Breast epithelium (tissue), 4 donors: ENCODE measurements at regions not wholly inside any gene's neighbourhood (a gene's known extent, or its start where the extent isn't known, plus 50 kb on each side); places are given as distances from the start of the nearest gene placed in this dataset.

ENCODE experiments used
- DNase-seq, 2 donors: peaks; one replicate each; pipeline ENCODE4 v3.0.0-alpha.2; 2019; ENCODE audit warnings: low spot score in 2 of 2
- H3K27ac ChIP-seq, 2 donors: fragments of 200-600 bp; sonication (generic) in 1 of 2; one replicate each; pipeline ENCODE4 v1.5.1; 2016 to 2019; ENCODE audit warnings: mild to moderate bottlenecking in 1 of 2
- H3K27me3 ChIP-seq, 2 donors: fragments of 200-600 bp; sonication (generic) in 1 of 2; one replicate each; pipeline versions ENCODE4 v1.5.1 to v1.6.0; 2017 to 2019; ENCODE audit warnings: control low read depth in 1 of 2, mild to moderate bottlenecking in 1 of 2
- H3K36me3 ChIP-seq: fragments of 200-600 bp; one replicate; pipeline ENCODE4 v1.5.1; 2019
- H3K4me1 ChIP-seq, 2 donors: fragments of 200-600 bp; sonication (generic); one replicate each; pipeline ENCODE4 v1.5.1; 2016 to 2019; ENCODE audit warnings: control low read depth in 1 of 2
- H3K4me3 ChIP-seq, 3 donors: fragments of 200-600 bp; sonication (generic); 1 replicate in 2 of 3; 2 replicates in 1 of 3; pipeline ENCODE4 v1.5.1; 2016 to 2019; ENCODE audit warnings: mild to moderate bottlenecking in 3 of 3, moderate library complexity in 2 of 3
- H3K9me3 ChIP-seq, 2 donors: fragments of 200-600 bp; sonication (generic) in 1 of 2; one replicate each; pipeline ENCODE4 v1.5.1; 2016 to 2019; ENCODE audit warnings: control low read depth in 1 of 2
- POLR2A ChIP-seq: fragments of 450-650 bp; IDR thresholded peaks from one replicate; pipeline ENCODE4 v1.6.1; 2016; ENCODE audit warnings: antibody characterized with exemption, mild to moderate bottlenecking, moderate library complexity
- POLR2AphosphoS5 ChIP-seq, 3 donors: sonication (generic); formaldehyde crosslinking; IDR thresholded peaks; one replicate each; pipeline ENCODE4 v1.6.1; 2017; ENCODE audit warnings: antibody characterized with exemption in 3 of 3
- intact Hi-C: fragments of 100-400 bp; cut with DNase I; formaldehyde crosslinking; loops from one replicate; pipeline ENCODE4 v1.15.1; 2023; ENCODE audit warnings: low total_unique reads
- TF ChIP-seq, protein P1 (sequence below), 3 donors: fragments of 450-650 bp; IDR thresholded peaks; one replicate each; pipeline ENCODE4 v1.5.1; 2016 to 2017; ENCODE audit warnings: antibody characterized with exemption in 3 of 3, mild to moderate bottlenecking in 3 of 3, moderate library complexity in 3 of 3

DNA sequence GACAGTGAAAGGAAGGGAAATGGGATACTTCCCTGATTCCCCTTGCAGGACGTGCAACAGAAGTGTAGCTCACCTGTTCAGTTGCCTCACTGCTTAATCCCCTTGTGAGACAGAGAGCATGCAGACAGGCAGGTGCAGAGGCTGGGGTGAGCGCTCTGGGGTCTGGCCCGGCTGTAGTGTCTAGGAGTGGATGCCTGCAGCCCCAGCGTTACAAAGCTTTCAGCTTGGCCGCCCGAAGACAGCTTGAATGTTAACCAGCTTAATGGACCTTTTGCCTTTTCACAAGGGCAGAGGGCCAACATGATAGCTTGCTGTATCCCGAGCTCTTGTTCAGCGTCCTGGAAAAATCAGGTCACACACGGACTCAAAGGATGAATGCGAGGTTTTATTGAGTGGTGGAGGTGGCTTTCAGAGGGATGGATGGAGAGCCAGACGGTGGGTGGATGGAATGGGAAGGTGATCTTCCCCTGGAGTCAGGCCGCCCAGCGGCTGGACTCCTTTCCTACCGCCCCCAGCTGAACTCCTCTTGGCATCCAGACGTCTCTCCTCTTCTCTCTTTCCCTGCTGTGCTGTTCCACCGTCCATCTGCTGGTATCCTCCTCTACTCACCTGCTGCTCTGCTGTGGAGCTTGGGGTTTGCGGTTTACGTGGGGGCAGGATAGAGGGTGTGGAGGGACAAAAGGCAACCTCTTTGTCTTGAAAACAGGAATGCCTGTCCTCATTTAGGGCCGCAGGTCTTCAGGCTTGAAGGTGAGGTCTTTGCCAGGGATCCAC is 86.2 kb upstream of the RESF1 start:
- TF ChIP-seq POLR2AphosphoS5 (IDR thresholded peaks at IDR 0.05) (no peak), POLR2A (no peak)
- peaks cover 0 to 3% of the 10 kb centered on the region in 2 donors for H3K9me3 ChIP-seq

DNA sequence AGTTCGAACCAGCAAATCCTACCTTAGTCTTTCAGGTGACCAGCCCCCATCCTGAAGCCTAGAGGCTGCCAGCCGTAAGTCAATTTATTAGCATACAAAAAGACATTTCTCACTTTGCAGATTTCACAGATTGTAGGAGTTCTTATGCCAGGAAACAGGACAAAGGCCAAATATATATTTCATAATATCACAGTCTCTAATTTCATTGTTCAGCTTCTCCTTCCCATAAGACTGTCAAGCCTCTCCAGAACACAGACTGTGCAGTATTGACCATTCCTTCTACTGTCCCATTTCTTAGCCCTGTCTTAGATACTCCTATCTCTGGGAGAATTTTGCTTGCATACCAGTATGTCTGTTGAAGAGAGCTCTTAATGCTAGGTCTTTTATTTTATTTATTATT is 89.2 kb upstream of the RESF1 start:
- Histone ChIP-seq H3K36me3 (no peaks in the 10 kb centered on the region), H3K9me3 (peaks cover 0 to 3% of the 10 kb centered on the region in 2 donors), H3K4me1 (no peaks in the 10 kb centered on the region), H3K27me3 (no peaks in the 10 kb centered on the region), H3K27ac (no peak overlapping the region), H3K4me3 (no peak overlapping the region)
- intact Hi-C loops = no loop called here
- no peak for DNase-seq
- TF ChIP-seq, protein P1, sequence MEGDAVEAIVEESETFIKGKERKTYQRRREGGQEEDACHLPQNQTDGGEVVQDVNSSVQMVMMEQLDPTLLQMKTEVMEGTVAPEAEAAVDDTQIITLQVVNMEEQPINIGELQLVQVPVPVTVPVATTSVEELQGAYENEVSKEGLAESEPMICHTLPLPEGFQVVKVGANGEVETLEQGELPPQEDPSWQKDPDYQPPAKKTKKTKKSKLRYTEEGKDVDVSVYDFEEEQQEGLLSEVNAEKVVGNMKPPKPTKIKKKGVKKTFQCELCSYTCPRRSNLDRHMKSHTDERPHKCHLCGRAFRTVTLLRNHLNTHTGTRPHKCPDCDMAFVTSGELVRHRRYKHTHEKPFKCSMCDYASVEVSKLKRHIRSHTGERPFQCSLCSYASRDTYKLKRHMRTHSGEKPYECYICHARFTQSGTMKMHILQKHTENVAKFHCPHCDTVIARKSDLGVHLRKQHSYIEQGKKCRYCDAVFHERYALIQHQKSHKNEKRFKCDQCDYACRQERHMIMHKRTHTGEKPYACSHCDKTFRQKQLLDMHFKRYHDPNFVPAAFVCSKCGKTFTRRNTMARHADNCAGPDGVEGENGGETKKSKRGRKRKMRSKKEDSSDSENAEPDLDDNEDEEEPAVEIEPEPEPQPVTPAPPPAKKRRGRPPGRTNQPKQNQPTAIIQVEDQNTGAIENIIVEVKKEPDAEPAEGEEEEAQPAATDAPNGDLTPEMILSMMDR (IDR thresholded peaks at IDR 0.05) = no peak
- no peak for TF ChIP-seq POLR2A
- TF ChIP-seq POLR2AphosphoS5 (IDR thresholded peaks at IDR 0.05) = no peak

More for the DNA sequence above, 86.2 kb upstream of the RESF1 start:
- H3K4me1 ChIP-seq = no peaks in the 10 kb centered on the region
- no peaks in the 10 kb centered on the region for H3K27me3 ChIP-seq
- intact Hi-C loops = no loop called here
- no peaks in the 10 kb centered on the region for H3K36me3 ChIP-seq
- no peak overlapping the region for H3K27ac ChIP-seq
- DNase-seq = no peak
- no peak overlapping the region for H3K4me3 ChIP-seq

DNA sequence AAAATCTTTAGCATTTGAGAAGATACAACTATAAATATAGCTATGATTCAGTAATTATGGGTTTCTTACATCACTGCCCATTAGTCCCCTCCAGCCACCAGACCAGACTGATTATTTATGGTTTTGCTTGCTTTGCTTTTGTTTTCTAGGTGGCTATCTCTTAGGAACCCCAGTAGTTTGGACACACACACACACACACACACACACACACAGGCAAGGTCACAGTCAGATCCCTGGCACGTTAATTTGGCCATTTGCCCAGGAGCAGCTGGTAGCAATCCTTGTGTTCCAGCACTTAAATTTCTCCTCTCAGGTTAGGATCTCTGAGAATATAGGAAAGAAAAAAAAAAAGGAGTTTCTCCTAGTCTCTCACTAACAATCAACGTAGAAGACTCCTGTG is 90.2 kb upstream of the RESF1 start:
- intact Hi-C loops = no loop called here
- H3K9me3 ChIP-seq = peaks cover 0 to 3% of the 10 kb centered on the region in 2 donors
- no peaks in the 10 kb centered on the region for H3K36me3 ChIP-seq

DNA sequence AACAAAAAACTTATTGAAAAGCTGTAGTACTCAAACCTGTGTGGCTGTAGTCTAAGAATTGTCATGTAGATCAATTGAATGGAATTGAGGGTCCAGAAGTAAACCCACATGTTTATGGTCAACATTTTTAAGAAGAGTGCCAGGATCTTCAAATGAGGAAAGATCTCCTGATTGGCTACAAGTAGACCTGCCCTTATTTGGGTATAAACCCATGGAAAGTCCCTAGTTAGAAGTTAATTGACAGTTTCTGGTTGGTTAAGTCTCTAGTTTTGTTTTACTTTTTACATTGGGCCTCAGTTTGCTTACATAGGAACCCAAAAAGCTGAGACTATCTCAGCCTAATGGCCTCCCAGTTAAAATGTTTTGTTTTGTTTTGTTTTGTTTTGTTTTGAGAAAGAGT is 91.9 kb upstream of the RESF1 start:
- no peaks in the 10 kb centered on the region for H3K9me3 ChIP-seq
- intact Hi-C loops = no loop called here
- no peak for DNase-seq
- no peak overlapping the region for H3K27ac ChIP-seq
- no peaks in the 10 kb centered on the region for H3K36me3 ChIP-seq
- H3K4me1 ChIP-seq = no peaks in the 10 kb centered on the region
- H3K4me3 ChIP-seq = no peak overlapping the region
- TF ChIP-seq POLR2AphosphoS5 (IDR thresholded peaks at IDR 0.05) = no peak
- no peak for TF ChIP-seq POLR2A
- TF ChIP-seq, protein P1 (IDR thresholded peaks at IDR 0.05) = no peak
- H3K27me3 ChIP-seq = no peaks in the 10 kb centered on the region

More for the DNA sequence above, 90.2 kb upstream of the RESF1 start:
- H3K27ac ChIP-seq = no peak overlapping the region
- no peaks in the 10 kb centered on the region for H3K27me3 ChIP-seq
- H3K4me1 ChIP-seq = no peaks in the 10 kb centered on the region
- no peak overlapping the region for H3K4me3 ChIP-seq
- no peak for DNase-seq
- TF ChIP-seq, protein P1 (IDR thresholded peaks at IDR 0.05) = no peak
- no peak for TF ChIP-seq POLR2AphosphoS5 (IDR thresholded peaks at IDR 0.05)
- no peak for TF ChIP-seq POLR2A

DNA sequence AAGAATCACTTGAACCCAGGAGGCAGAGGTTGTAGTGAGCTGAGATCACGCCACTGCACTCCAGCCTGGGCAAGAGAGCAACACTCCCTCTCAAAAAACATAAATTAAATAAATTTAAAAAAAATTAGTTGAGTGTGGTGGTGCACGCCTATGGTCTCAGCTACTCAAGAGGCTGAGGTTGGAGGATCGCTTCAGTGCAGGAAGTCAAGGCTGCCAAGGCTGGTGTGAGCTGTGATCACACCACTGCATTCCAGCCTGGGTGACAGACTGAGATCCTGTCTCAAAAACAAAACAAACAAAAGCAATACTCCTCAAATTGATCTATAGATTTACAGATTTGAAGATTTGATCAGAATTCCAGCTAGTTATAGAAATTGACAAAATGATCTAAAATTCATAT is 92.7 kb upstream of the RESF1 start:
- DNase-seq = no peak
- Histone ChIP-seq H3K9me3 (no peaks in the 10 kb centered on the region), H3K4me1 (no peaks in the 10 kb centered on the region), H3K36me3 (no peaks in the 10 kb centered on the region), H3K27me3 (no peaks in the 10 kb centered on the region), H3K27ac (no peak overlapping the region), H3K4me3 (no peak overlapping the region)
- intact Hi-C loops = no loop called here
- TF ChIP-seq POLR2AphosphoS5 (IDR thresholded peaks at IDR 0.05) (no peak), POLR2A (no peak)
- TF ChIP-seq, protein P1 (IDR thresholded peaks at IDR 0.05) = no peak
